IgD-negative memory B cell (primary cell): ENCODE measurements at regions not wholly inside any gene's neighbourhood (a gene's known extent, or its start where the extent isn't known, plus 50 kb on each side); places are given as distances from the start of the nearest gene placed in this dataset.

Experiments used
- H3K27ac Mint-ChIP-seq, 3 donors: one replicate each; pipeline ENCODE4 v1.8.0; 2020 to 2022; ENCODE audit warnings: mild to moderate bottlenecking in 3 of 3, mixed read lengths in 3 of 3, moderate library complexity in 1 of 3
- H3K27me3 Mint-ChIP-seq: one replicate; pipeline ENCODE4 v1.8.0; 2021; ENCODE audit warnings: mixed read lengths
- H3K36me3 Mint-ChIP-seq: one replicate; pipeline ENCODE4 v1.8.0; 2020; ENCODE audit warnings: mild to moderate bottlenecking, mixed read lengths
- H3K4me1 Mint-ChIP-seq, 3 donors: one replicate each; pipeline ENCODE4 v1.8.0; 2020 to 2022; ENCODE audit warnings: mixed read lengths in 3 of 3, mild to moderate bottlenecking in 1 of 3
- H3K4me3 Mint-ChIP-seq, 4 donors: one replicate each; pipeline ENCODE4 v1.8.0; 2020 to 2022; ENCODE audit warnings: mild to moderate bottlenecking in 4 of 4, mixed read lengths in 4 of 4, moderate library complexity in 3 of 4
- H3K9me3 Mint-ChIP-seq, 3 donors: one replicate each; pipeline ENCODE4 v1.8.0; 2020 to 2021; ENCODE audit warnings: mixed read lengths in 3 of 3, mild to moderate bottlenecking in 1 of 3

DNA sequence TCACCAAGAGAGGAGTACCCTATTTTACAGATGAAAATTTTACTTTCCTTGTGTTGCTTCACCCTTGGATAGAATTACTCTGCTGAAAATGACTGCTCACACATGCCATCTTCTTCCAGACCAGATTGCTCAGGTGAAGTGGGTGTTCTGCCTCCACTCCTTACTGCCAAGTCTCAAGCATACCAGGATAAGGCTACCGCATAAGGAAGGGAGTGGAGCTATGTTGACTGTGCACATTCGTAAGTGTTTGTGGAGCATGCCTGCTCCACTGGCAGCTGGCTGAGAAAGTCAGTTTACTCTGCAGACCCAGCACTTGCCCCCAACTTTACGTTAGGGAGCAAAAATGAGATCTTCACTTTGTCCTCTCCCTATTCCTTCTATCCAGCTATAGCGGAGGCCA is 405.0 kb upstream of the DDX18 start:
- H3K4me3 Mint-ChIP-seq: no peak overlapping the region
- H3K27ac Mint-ChIP-seq: no peak overlapping the region
- no peaks in the 10 kb centered on the region for H3K4me1 Mint-ChIP-seq
- no peaks in the 10 kb centered on the region for H3K36me3 Mint-ChIP-seq
- H3K9me3 Mint-ChIP-seq: peaks cover 2 to 13% (median 5%) of the 10 kb centered on the region in 3 donors
- H3K27me3 Mint-ChIP-seq: no peaks in the 10 kb centered on the region

DNA sequence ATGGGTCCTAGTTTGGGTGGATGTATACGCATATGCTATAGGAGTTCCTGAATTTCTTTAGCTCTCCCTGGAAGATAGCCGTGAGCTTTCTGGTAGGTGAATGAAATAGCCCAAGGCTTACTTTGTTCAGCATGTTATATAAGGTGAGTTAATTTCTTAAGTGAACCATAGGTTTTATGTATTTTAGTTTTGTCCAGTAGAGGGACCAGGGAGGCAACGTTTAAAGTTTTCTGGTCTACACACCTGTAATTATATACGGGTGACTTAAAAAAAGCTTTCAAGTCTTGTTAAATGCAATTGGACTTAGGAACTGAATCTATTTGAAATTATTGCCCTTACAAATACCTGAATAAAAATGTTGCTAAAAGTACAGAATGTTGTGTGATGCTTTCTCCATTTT is 402.5 kb upstream of the DDX18 start:
- Mint-ChIP-seq H3K4me1 (no peaks in the 10 kb centered on the region), H3K27me3 (no peaks in the 10 kb centered on the region)

DNA sequence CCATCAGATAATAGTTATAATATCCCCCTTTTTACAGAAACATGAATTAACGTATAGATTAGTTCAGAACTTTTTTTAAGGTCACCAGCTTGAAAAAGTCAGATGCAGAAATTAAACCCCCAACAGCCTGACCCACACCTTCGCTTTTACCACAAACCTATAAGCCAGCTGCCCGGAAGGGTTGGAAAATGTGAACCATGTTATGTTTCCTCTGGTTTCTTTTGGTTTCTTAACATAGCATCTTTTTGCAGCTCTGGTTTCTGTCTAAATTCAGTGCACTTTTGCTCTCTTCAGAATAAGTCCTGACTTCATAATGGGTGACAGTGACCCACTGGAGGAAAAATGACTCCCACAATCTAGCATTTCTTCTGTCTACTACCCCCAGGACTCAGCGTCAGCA is 381.7 kb upstream of the DDX18 start:
- H3K27ac Mint-ChIP-seq: no peak overlapping the region
- H3K4me3 Mint-ChIP-seq: no peak overlapping the region
- H3K27me3 Mint-ChIP-seq: no peaks in the 10 kb centered on the region
- H3K9me3 Mint-ChIP-seq: peaks cover 2 to 9% (median 8%) of the 10 kb centered on the region in 3 donors
- H3K4me1 Mint-ChIP-seq: no peaks in the 10 kb centered on the region
- no peaks in the 10 kb centered on the region for H3K36me3 Mint-ChIP-seq

More for the DNA sequence above, 402.5 kb upstream of the DDX18 start:
- Mint-ChIP-seq H3K27ac (no peak overlapping the region), H3K4me3 (no peak overlapping the region), H3K9me3 (peaks cover 2 to 17% (median 6%) of the 10 kb centered on the region in 3 donors), H3K36me3 (no peaks in the 10 kb centered on the region)

DNA sequence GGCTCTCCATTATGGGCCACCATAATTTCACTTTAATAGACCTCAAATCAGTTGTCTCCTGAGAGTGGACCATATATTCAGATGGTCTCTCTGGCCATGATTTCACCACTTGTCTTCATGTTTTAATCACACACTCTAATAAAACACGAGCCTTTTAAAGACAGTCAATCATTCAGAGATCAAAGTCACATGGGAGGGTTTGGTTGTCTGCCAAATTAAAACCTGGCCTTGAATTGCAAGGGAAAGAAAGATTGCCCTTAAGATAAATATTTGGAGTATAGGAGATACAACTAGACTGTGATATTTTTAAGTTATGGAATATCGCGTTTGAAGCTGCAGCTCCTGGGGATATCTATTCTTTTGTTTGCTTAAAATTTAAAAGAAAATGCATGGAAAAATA is 377.8 kb upstream of the DDX18 start:
- Mint-ChIP-seq H3K27ac (no peak overlapping the region), H3K4me3 (no peak overlapping the region), H3K4me1 (no peaks in the 10 kb centered on the region), H3K36me3 (no peaks in the 10 kb centered on the region), H3K27me3 (no peaks in the 10 kb centered on the region), H3K9me3 (peaks cover 2 to 9% (median 8%) of the 10 kb centered on the region in 3 donors)

DNA sequence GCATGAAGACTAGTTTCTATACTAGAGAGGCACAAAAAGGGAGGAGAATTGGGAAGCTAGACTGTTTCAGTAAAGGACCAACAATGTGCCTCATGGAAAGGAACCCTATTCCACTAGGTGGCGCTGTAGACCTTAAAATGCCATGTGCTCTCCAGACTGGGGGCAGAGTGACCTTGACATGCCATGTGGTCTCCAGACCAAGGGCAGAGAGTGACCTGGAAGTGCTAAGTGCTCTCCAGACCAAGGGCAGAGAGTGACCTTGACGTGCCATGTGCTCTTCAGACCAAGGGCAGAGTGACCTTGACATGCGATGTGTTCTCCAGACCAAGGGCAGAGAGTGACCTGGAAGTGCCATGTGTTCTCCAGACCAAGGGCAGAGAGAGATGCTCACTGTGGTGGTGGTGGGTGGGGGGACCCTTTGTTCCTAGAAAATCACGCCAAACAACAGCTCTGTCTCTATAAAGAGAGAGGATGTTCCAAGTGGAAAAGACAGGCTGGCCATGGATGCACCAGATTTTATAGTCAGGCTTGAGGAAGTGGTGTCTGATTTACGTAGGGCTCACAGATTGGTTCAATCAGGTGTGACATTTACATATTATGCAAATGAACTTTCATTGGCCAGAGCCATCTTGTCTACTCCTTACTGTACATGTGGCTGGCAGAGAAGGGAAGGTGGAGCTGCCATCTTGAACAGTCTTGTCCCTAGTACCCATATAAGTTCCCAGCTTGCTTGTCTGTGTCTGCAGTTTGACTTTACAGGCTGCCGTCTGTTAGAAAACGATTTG is 344.0 kb upstream of the DDX18 start:
- no peaks in the 10 kb centered on the region for H3K4me1 Mint-ChIP-seq
- no peak overlapping the region for H3K4me3 Mint-ChIP-seq
- peaks cover 6 to 11% (median 6%) of the 10 kb centered on the region in 3 donors for H3K9me3 Mint-ChIP-seq
- H3K36me3 Mint-ChIP-seq: no peaks in the 10 kb centered on the region
- no peaks in the 10 kb centered on the region for H3K27me3 Mint-ChIP-seq
- H3K27ac Mint-ChIP-seq: no peak overlapping the region

DNA sequence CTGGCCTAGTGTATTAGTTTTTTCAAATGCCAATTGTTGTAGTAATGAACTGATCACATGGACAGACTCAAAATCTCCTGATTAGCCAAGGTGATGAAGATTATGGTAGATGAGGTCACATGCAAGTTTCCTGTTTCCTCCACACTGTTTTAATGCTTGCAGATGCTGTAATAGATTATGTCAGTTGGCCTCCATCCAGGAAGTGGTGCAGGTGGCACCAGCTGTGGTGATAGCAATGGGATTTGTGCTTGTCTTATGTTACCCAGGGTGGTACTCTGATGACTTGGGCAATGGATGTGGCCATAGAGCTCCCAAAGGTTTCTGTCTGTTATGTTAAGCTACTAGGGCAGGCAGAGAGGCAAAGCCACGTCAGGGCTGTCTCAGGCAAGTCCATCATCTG is 332.9 kb upstream of the DDX18 start:
- Mint-ChIP-seq H3K27me3 (no peaks in the 10 kb centered on the region), H3K27ac (no peak overlapping the region)

DNA sequence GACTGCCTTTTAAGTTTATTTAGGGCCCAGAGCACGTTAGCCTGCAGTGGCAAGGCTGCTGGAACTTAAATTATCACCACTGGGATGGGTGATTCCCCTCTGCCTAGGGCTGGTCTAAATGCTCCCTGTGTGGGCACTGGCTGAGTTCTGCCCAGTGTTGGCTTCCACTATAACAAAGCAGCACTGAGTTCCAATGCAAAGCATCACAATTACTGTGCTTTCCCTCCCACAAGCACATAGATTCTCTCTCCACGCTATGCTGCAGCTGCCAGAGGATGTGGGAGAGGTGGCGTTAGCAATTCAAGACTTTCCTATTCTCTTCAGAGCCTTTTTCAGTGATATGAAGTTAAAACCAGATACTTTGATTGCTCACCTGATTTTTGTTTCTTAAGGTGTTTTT is 328.9 kb upstream of the DDX18 start:
- H3K36me3 Mint-ChIP-seq: peaks cover 3% of the 10 kb centered on the region
- no peak overlapping the region for H3K4me3 Mint-ChIP-seq
- H3K9me3 Mint-ChIP-seq: peaks cover 3 to 9% (median 3%) of the 10 kb centered on the region in 3 donors
- no peaks in the 10 kb centered on the region for H3K4me1 Mint-ChIP-seq
- no peaks in the 10 kb centered on the region for H3K27me3 Mint-ChIP-seq
- H3K27ac Mint-ChIP-seq: no peak overlapping the region

More for the DNA sequence above, 332.9 kb upstream of the DDX18 start:
- peaks cover 11 to 19% (median 12%) of the 10 kb centered on the region in 3 donors for H3K9me3 Mint-ChIP-seq
- peaks cover 3% of the 10 kb centered on the region for H3K36me3 Mint-ChIP-seq
- H3K4me1 Mint-ChIP-seq: no peaks in the 10 kb centered on the region
- H3K4me3 Mint-ChIP-seq: no peak overlapping the region

DNA sequence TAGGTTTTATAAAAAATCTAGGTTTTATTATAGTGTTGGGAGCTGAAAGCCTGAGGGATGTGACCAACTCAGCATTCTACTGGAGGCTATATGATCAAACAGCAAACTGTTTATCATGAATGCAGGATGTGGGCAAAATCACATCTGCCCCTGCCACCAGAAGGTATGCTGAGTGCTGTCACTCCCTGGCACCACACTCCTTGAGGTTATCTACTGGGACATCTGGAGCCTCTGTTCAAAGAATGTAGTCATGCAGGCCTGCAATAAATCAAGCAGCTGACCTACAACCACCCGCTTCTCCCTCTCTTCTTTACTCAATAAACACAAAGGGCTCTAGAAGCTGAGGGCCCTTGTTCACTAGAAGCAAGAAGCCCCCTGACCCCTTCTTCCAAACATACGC is 328.4 kb upstream of the DDX18 start:
- Mint-ChIP-seq H3K27me3 (no peaks in the 10 kb centered on the region), H3K4me3 (no peak overlapping the region), H3K27ac (no peak overlapping the region), H3K4me1 (no peaks in the 10 kb centered on the region), H3K36me3 (peaks cover 3% of the 10 kb centered on the region), H3K9me3 (peaks cover 3 to 9% (median 3%) of the 10 kb centered on the region in 3 donors)

DNA sequence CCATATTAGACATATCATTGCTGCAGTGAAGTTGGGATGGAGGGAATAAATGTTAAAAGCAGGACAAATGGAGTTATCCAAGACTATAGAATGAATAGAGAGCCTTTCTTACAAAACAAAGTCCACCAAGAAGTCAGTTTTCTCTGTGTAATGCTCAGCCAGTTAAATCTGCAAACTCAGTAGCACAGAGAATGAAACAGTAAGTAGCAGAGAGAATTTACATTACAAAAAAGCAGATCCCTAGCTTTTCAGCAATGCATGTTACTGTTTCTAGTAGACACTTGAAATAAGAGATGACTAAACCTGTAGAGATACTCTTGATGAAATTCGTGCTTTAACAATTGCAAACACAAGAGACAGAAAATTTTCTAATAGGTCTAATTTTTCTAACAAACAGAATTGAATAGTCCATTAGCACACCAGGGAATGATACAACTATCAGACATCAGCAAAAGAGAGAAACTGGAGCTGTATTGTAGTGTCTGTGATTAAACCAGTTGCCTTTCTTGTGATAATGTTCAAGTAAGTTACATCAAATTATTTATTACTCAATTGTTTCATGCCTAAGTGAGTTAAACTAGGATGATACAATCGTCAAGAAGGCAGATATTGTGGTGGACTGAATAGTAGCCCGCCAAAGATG is 322.2 kb upstream of the DDX18 start:
- Mint-ChIP-seq H3K4me1 (no peaks in the 10 kb centered on the region), H3K36me3 (no peaks in the 10 kb centered on the region), H3K27ac (no peak overlapping the region), H3K4me3 (no peak overlapping the region), H3K9me3 (peaks cover 0 to 7% (median 7%) of the 10 kb centered on the region in 3 donors), H3K27me3 (no peaks in the 10 kb centered on the region)

DNA sequence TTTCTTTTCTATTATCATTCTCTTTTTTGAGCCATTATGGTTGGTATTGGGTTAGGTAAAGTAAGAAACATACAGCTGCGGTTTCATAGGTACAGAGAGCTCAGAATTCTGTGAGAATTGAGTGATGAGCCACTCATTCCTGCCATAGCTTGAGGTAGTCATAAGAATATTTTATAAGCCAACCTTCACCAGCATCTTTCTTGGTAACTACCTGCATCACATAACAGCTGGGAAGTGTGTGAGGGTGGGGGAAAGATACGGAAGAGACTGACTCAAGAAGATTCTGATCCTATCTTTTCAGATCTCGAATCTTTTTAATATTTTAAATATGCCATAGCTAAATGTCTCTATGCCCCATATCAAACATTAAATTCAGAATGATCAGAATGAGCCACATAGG is 313.8 kb upstream of the DDX18 start:
- Mint-ChIP-seq H3K4me1 (no peaks in the 10 kb centered on the region), H3K36me3 (no peaks in the 10 kb centered on the region)

DNA sequence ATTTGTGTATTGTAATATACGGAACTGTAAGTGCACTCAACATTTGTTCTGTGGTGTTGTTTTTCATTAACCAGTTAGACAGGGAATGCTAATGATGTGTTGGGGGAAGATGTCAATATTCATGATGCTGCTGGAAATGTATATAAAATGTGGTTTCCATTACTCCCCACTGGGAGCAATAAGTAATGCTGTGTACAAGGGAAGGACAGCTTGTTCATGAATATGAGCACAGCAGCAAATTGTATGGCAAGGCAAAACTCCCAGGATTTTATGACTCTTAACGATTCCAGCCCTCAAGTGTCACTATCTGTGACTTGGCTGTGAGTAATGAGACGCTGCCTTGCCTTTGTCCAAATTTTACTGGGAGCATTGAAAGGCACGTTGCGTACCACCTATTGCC is 312.4 kb upstream of the DDX18 start:
- no peaks in the 10 kb centered on the region for H3K4me1 Mint-ChIP-seq
- no peaks in the 10 kb centered on the region for H3K27me3 Mint-ChIP-seq
- no peak overlapping the region for H3K27ac Mint-ChIP-seq
- H3K36me3 Mint-ChIP-seq: no peaks in the 10 kb centered on the region
- H3K4me3 Mint-ChIP-seq: no peak overlapping the region
- peaks cover 0 to 1% (median 0%) of the 10 kb centered on the region in 3 donors for H3K9me3 Mint-ChIP-seq

More for the DNA sequence above, 313.8 kb upstream of the DDX18 start:
- H3K4me3 Mint-ChIP-seq: no peak overlapping the region
- H3K27ac Mint-ChIP-seq: no peak overlapping the region
- H3K27me3 Mint-ChIP-seq: no peaks in the 10 kb centered on the region
- H3K9me3 Mint-ChIP-seq: peaks cover 1 to 3% (median 3%) of the 10 kb centered on the region in 3 donors

DNA sequence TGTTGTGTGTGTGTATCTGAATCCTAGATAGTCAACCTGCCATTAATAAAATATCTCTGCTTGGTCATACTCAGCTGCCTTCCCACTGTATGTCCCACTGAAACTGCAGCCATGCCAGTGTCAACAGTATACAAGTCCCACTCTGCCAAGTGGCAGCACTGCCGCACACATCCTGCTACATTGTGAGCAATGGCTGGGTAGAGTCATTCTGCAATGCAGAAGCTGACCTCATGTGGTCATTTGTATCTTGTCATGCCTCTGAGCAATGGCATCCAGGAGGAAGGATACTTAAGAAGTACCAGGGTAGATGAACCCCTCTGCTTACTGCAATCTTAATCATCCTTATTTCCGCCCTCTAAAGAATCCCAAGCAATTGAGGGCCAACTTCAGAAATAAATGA is 302.2 kb upstream of the DDX18 start:
- Mint-ChIP-seq H3K27ac (no peak overlapping the region), H3K4me1 (peaks cover 0 to 2% (median 0%) of the 10 kb centered on the region in 3 donors), H3K27me3 (no peaks in the 10 kb centered on the region), H3K36me3 (no peaks in the 10 kb centered on the region), H3K9me3 (peaks cover 0 to 6% (median 2%) of the 10 kb centered on the region in 3 donors), H3K4me3 (no peak overlapping the region)

DNA sequence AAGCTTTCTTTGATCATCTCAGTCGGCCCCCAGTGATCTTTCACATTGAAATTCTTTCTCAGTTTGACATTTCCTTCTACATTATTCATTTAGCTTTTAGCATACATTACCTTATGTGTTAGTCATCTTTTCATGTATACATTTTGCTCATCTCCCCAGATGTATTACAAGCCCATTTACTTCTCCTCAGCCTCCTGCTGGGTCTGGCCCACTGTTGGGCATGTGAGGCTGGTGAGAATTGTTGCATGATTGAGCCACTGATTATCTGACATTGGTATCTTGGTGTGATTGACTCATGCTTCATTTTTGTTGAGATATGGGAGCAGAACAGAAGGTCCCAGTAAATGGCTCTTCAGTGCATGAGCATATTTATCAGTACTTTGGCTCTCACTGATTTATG is 300.1 kb upstream of the DDX18 start:
- Mint-ChIP-seq H3K4me1 (peaks cover 0 to 2% (median 0%) of the 10 kb centered on the region in 3 donors), H3K4me3 (no peak overlapping the region), H3K27ac (no peak overlapping the region), H3K9me3 (peaks cover 0 to 6% (median 2%) of the 10 kb centered on the region in 3 donors), H3K36me3 (no peaks in the 10 kb centered on the region), H3K27me3 (no peaks in the 10 kb centered on the region)

DNA sequence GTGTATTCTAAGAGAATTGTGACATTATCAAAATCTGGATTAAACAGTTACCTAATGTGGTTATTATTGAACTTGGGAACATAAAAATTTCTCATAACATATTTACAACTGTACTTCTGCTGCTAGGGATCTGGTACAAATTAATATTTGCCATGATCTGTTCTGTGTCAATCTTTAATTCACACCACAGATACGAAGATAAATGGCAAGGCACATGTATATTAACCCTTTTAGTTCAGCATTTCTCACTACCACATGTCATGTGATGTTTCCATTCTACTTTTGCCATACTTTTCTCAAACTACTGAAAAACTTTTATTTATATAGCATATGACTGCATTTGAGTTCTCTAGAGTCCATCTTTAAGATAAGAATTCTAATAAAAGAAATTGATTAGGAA is 295.3 kb upstream of the DDX18 start:
- no peak overlapping the region for H3K27ac Mint-ChIP-seq
- H3K9me3 Mint-ChIP-seq: peaks cover 0 to 5% (median 3%) of the 10 kb centered on the region in 3 donors
- no peaks in the 10 kb centered on the region for H3K27me3 Mint-ChIP-seq

DNA sequence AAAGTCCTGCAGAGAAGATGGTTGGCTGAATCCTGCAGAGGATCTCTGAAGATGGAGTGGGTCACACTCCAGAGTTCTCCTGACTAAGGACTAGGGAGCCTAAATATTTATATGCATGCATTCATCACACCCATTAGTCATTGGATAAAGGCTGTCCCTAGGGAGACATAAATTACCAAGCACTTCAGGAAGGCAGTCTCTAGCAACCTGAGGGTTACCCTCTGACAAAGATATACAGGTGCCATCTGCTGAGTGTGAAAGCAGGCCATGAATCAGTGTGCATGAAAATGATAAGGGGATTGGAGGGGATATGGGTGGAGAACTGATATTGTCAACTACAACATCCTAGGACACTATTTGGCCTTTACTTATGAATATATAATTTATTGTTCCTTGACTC is 294.8 kb upstream of the DDX18 start:
- Mint-ChIP-seq H3K4me1 (no peaks in the 10 kb centered on the region), H3K27me3 (no peaks in the 10 kb centered on the region), H3K4me3 (no peak overlapping the region), H3K9me3 (peaks cover 0 to 3% (median under 1%) of the 10 kb centered on the region in 3 donors), H3K36me3 (no peaks in the 10 kb centered on the region), H3K27ac (no peak overlapping the region)

More for the DNA sequence above, 295.3 kb upstream of the DDX18 start:
- Mint-ChIP-seq H3K36me3 (no peaks in the 10 kb centered on the region), H3K4me3 (no peak overlapping the region), H3K4me1 (no peaks in the 10 kb centered on the region)

DNA sequence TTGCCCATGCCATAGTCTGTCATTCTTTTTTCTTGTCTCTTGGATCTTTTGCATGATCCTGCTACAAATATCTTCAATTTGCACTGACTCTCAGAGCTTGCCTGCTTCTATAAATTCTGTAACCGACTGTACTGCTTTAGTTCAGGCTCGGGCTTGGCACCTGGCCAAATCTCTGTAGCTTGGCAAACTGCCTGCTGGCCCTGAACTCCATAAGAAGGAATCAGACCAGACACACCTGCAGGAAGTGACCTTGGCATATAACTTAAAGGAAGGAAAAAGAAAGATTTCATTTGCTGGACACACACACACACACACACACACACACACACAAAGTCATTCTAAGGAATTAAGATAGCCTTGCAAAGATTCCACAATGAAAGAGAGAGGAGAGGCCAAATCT is 291.2 kb upstream of the DDX18 start:
- Mint-ChIP-seq H3K36me3 (no peaks in the 10 kb centered on the region), H3K27me3 (no peaks in the 10 kb centered on the region), H3K27ac (no peak overlapping the region), H3K4me1 (no peaks in the 10 kb centered on the region), H3K9me3 (peaks cover 0 to 4% (median 0%) of the 10 kb centered on the region in 3 donors), H3K4me3 (no peak overlapping the region)
